MCF 10A (cell line): ENCODE measurements at regions not wholly inside any gene's neighbourhood (a gene's known extent, or its start where the extent isn't known, plus 50 kb on each side); places are given as distances from the start of the nearest gene placed in this dataset.

Experiments
- BruUV-seq: library from RNA; stranded (reverse); fragments of 400-500 nt; replicated peaks from 2 replicates; lab custom pipeline; 2021; lab: Mats Ljungman, UMichigan
- CTCF ChIA-PET: fragments of 300-600 bp; sonication (Branson Sonifier 250); formaldehyde crosslinking; extraction: SDS; loops from one replicate; lab custom pipeline; 2021; ENCODE audit warnings: antibody characterized with exemption, inconsistent platforms; lab: Yijun Ruan, JAX
- POLR2A ChIA-PET: fragments of 300-600, 350-650 bp; sonication (Branson Sonifier 250); formaldehyde crosslinking; extraction: SDS; loops from one replicate; lab custom pipeline; 2020; ENCODE audit warnings: antibody characterized with exemption, inconsistent platforms; lab: Yijun Ruan, JAX
- DNase-seq: peaks from one replicate; pipeline ENCODE4 v3.0.0-alpha.2; 2018; ENCODE audit not compliant: unreplicated experiment
- H3K27ac Mint-ChIP-seq: one replicate; pipeline ENCODE4 v1.8.0; 2022; ENCODE audit warnings: mild to moderate bottlenecking, low read depth, mixed read lengths; ENCODE audit not compliant: unreplicated experiment
- H3K27me3 Mint-ChIP-seq: one replicate; pipeline ENCODE4 v1.8.0; 2022; ENCODE audit warnings: mixed read lengths; ENCODE audit not compliant: insufficient read depth, unreplicated experiment
- H3K36me3 Mint-ChIP-seq: one replicate; pipeline ENCODE4 v1.8.0; 2022; ENCODE audit warnings: mild to moderate bottlenecking, moderate library complexity, mixed read lengths; ENCODE audit not compliant: insufficient read depth, unreplicated experiment
- H3K4me1 Mint-ChIP-seq: one replicate; pipeline ENCODE4 v1.8.0; 2022; ENCODE audit warnings: mixed read lengths; ENCODE audit not compliant: insufficient read depth, unreplicated experiment
- H3K4me3 Mint-ChIP-seq: one replicate; pipeline ENCODE4 v1.8.0; 2022; ENCODE audit warnings: mild to moderate bottlenecking, moderate library complexity, mixed read lengths; ENCODE audit not compliant: unreplicated experiment
- H3K9me3 Mint-ChIP-seq: one replicate; pipeline ENCODE4 v1.8.0; 2022; ENCODE audit warnings: mixed read lengths; ENCODE audit not compliant: unreplicated experiment
- CTCF ChIP-seq: fragments of 200-600 bp; IDR thresholded peaks from one replicate; pipeline ENCODE4 v1.8.0; 2022; ENCODE audit warnings: antibody characterized with exemption, mild to moderate bottlenecking; ENCODE audit not compliant: unreplicated experiment
- intact Hi-C: fragments of 100-400 bp; cut with micrococcal nuclease; formaldehyde crosslinking; loops from 2 replicates; pipeline ENCODE4 v1.14.1; 2022

DNA sequence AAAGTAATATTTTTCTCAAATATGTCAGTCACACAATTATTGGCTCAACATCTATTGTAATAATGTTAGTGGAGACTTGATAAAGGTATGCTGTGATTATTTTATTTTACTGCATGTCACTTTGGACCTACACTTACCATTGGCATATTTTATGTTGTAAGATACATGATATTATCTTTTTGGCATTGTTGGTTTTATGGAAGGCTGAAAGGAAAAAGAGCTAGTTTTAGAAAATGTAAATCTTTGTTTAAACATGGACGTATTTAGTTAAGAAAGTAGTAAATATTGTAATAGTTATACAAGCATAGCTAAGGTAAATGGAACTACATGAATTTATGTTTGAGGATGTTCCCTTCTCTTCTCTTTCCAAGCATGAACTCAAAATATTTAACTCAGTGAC lies 1399.3 kb downstream of the STIM2 start:
- peaks cover 15% of the 10 kb centered on the region for H3K9me3 Mint-ChIP-seq
- H3K36me3 Mint-ChIP-seq, result no peaks in the 10 kb centered on the region
- TF ChIP-seq CTCF, result no peak

DNA sequence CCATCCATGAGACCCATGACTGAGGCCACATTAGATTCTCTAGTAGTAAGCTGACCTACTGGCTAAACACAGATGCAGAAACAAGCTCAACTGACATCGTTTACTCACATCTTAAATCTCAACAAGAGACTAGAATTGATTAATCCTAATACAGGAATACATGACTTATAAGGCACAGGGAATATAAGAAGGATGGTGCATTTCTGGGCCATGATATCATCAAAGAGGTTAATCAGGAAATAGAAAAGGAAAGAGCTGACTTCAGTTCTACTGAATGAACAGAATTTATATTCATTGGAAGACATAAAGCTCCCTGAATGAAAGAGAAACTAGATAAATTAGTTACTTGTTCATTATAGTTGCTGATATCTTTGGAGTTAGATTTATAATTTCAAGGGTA lies 1406.5 kb downstream of the STIM2 start:
- peaks cover 9% of the 10 kb centered on the region for H3K9me3 Mint-ChIP-seq
- H3K27ac Mint-ChIP-seq, result no peak overlapping the region
- H3K4me3 Mint-ChIP-seq, result no peak overlapping the region
- intact Hi-C loops, result no loop called here
- DNase-seq, result no peak
- no peaks in the 10 kb centered on the region for H3K27me3 Mint-ChIP-seq
- ChIA-PET CTCF (interaction anchor here (0.6 kb wide), 2 partner anchors 10 to 15 kb away, joined by 3 to 4 read pairs; no protein-coding TSS in a partner anchor), POLR2A (interaction anchor here (0.6 kb wide), 1 partner anchor 1219 kb away, joined by 3 read pairs; no protein-coding TSS in a partner anchor)
- no peaks in the 10 kb centered on the region for H3K36me3 Mint-ChIP-seq
- BruUV-seq, result no TSS peak
- no peaks in the 10 kb centered on the region for H3K4me1 Mint-ChIP-seq
- TF ChIP-seq CTCF, result no peak

More for the DNA sequence above, 1399.3 kb downstream of the STIM2 start:
- H3K27me3 Mint-ChIP-seq, result no peaks in the 10 kb centered on the region
- POLR2A ChIA-PET, result interaction anchor here (0.6 kb wide), 1 partner anchor 89 kb away, joined by 4 read pairs; no protein-coding TSS in a partner anchor
- intact Hi-C loops, result no loop called here
- no TSS peak for BruUV-seq
- DNase-seq, result no peak
- CTCF ChIA-PET, result no interaction called here
- H3K27ac Mint-ChIP-seq, result no peak overlapping the region
- H3K4me3 Mint-ChIP-seq, result no peak overlapping the region
- H3K4me1 Mint-ChIP-seq, result no peaks in the 10 kb centered on the region

GRCh38 chr4:28269426-28269825 lies 1408.8 kb downstream of the STIM2 start:
- DNase-seq, result no peak
- H3K27me3 Mint-ChIP-seq, result no peaks in the 10 kb centered on the region
- BruUV-seq, result no TSS peak
- no peak overlapping the region for H3K27ac Mint-ChIP-seq
- peaks cover 3% of the 10 kb centered on the region for H3K9me3 Mint-ChIP-seq
- H3K4me3 Mint-ChIP-seq, result no peak overlapping the region
- intact Hi-C loops, result no loop called here
- POLR2A ChIA-PET, result no interaction called here
- H3K4me1 Mint-ChIP-seq, result no peaks in the 10 kb centered on the region
- no peaks in the 10 kb centered on the region for H3K36me3 Mint-ChIP-seq
- TF ChIP-seq CTCF, result no peak
- CTCF ChIA-PET, result no interaction called here

DNA sequence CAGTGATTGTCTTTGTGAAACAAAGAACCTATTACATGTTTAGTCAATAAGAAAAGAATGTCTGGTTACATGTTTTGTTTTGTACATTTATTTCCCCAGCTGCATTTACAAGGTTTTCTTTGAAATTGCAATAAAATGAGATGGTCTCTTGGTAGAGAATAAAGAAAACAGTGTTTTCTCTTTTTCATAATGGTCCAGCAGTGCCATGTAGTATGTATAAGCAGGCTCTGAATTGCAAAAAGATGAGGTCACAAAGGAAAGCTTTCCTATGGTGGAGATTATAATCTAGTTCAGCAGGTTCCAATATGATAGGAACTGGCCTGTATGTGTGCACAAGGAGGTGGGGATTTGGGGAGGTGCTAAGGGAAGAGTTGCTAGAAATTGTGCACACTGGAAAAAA lies 1417.3 kb downstream of the STIM2 start:
- no peak overlapping the region for H3K27ac Mint-ChIP-seq
- peaks cover 12% of the 10 kb centered on the region for H3K4me1 Mint-ChIP-seq
- no peak for TF ChIP-seq CTCF
- intact Hi-C loops, result no loop called here
- H3K27me3 Mint-ChIP-seq, result no peaks in the 10 kb centered on the region
- POLR2A ChIA-PET, result no interaction called here
- no peak for DNase-seq
- no peak overlapping the region for H3K4me3 Mint-ChIP-seq
- no TSS peak for BruUV-seq
- no peaks in the 10 kb centered on the region for H3K36me3 Mint-ChIP-seq
- peaks cover 9% of the 10 kb centered on the region for H3K9me3 Mint-ChIP-seq
- CTCF ChIA-PET, result no interaction called here
